ENCODE measurements at regions not wholly inside any gene's neighbourhood (a gene's known extent, or its start where the extent isn't known, plus 50 kb on each side); places are given as distances from the start of the nearest gene placed in this dataset.
A peak's percentile ranks its signal among the peaks of the same experiment; 100 is the strongest.

DNA sequence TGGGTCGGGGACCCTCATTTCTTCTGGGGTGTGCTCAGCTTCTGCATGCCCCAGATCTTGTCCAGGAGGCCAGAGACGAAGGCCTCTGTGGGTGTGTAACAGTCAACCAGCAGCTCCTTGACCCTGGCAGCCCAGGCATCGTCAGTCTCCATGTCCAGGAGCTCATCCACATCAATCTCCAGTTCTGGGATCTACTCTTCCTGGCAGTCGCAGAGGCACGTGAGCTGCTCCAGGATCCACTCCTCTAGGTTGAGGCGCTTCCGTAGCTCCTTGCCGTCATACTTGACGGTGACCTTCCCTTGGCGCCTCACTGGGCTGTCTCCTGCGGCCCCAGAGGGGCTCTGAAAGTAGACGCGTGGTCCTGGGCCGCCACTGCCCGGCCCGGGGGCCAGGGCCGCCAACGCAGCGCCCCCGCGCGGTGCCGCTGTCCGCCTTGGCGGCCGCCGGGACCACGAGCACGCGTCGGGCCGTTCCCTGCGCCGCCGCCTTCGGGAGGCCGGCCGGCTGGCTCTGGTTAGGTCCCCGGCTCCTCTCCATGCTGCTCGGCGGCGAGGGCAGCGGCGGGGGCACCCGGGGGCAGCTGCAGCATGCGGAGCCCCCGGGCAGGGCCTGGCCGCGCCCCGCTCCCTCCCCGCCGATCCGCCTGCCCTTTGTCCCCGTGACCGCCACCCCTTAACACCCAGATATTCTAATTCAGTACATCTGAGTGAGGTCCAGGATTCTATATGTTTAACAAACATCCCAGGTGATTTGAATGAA lies 170.5 kb downstream of the SEPTIN7 start:
- TF ChIP-seq, protein P1, sequence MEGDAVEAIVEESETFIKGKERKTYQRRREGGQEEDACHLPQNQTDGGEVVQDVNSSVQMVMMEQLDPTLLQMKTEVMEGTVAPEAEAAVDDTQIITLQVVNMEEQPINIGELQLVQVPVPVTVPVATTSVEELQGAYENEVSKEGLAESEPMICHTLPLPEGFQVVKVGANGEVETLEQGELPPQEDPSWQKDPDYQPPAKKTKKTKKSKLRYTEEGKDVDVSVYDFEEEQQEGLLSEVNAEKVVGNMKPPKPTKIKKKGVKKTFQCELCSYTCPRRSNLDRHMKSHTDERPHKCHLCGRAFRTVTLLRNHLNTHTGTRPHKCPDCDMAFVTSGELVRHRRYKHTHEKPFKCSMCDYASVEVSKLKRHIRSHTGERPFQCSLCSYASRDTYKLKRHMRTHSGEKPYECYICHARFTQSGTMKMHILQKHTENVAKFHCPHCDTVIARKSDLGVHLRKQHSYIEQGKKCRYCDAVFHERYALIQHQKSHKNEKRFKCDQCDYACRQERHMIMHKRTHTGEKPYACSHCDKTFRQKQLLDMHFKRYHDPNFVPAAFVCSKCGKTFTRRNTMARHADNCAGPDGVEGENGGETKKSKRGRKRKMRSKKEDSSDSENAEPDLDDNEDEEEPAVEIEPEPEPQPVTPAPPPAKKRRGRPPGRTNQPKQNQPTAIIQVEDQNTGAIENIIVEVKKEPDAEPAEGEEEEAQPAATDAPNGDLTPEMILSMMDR (IDR thresholded peaks at IDR 0.05 in 2 of 3, conservative IDR thresholded peaks at IDR 0.05 in 1 of 3; ENCODE audit: control insufficient read depth in 2 of 3, extremely low read depth in 1 of 3, insufficient read depth in 1 of 3, low read depth in 3 of 3, low read length in 3 of 3) = peak in 2 of 3 experiments; percentile 20 to 31; a peak in 2 of 6 replicates
- TF ChIP-seq ZBTB11 (CRISPR knock-in tag; IDR thresholded peaks at IDR 0.05) (no peak), CBX5 (IDR thresholded peaks at IDR 0.05; ENCODE audit: low read depth) (no peak), RFX5 (IDR thresholded peaks at IDR 0.05; ENCODE audit: low read depth, low read length) (no peak), POLR2A (IDR thresholded peaks at IDR 0.05; ENCODE audit: low read depth, low read length) (no peak), FOS (IDR thresholded peaks at IDR 0.05; ENCODE audit: borderline replicate concordance, extremely low read depth, insufficient read length) (no peak), CHD4 (IDR thresholded peaks at IDR 0.05) (no peak), MEF2A (IDR thresholded peaks at IDR 0.05; ENCODE audit: insufficient read depth, low read depth, low read length) (no peak), POLR2AphosphoS2 (IDR thresholded peaks at IDR 0.05; ENCODE audit: low read depth, low read length) (no peak)
